Upper lobe of right lung (tissue), 1 donor: ENCODE measurements at regions not wholly inside any gene's neighbourhood (a gene's known extent, or its start where the extent isn't known, plus 50 kb on each side); places are given as distances from the start of the nearest gene placed in this dataset.

Source experiments
- ATAC-seq: fragments of 200-7000 bp; cut with Tn5 transposase; one replicate; pipeline ENCODE4 v1.9.1; 2020; ENCODE audit warnings: mild to moderate bottlenecking, moderate library complexity
- DNase-seq: peaks from one replicate; pipeline ENCODE4 v3.0.0-alpha.2; 2020
- H3K27ac ChIP-seq: fragments of 200-600 bp; one replicate; pipeline ENCODE4 v1.8.0; 2022
- H3K27me3 ChIP-seq: fragments of 200-600 bp; one replicate; pipeline ENCODE4 v1.8.0; 2022; ENCODE audit warnings: mild to moderate bottlenecking
- H3K36me3 ChIP-seq: fragments of 200-600 bp; one replicate; pipeline ENCODE4 v1.8.0; 2022
- H3K4me1 ChIP-seq: fragments of 200-600 bp; one replicate; pipeline ENCODE4 v1.8.0; 2022
- H3K4me3 ChIP-seq: fragments of 200-600 bp; one replicate; pipeline ENCODE4 v1.8.0; 2022; ENCODE audit warnings: mild to moderate bottlenecking
- H3K9me3 ChIP-seq: fragments of 200-600 bp; one replicate; pipeline ENCODE4 v1.8.0; 2022
- intact Hi-C: fragments of 100-400 bp; cut with DNase I; formaldehyde crosslinking; loops from one replicate; pipeline ENCODE4 v1.11.0; 2022
- TF ChIP-seq, protein P1 (sequence below): fragments of 200-600 bp; IDR thresholded peaks from one replicate; pipeline ENCODE4 v1.8.0; 2022; ENCODE audit warnings: antibody characterized with exemption
- donor health status: DM: no; HTN: yes; CAD: no; lungs with severe emphysema.

DNA sequence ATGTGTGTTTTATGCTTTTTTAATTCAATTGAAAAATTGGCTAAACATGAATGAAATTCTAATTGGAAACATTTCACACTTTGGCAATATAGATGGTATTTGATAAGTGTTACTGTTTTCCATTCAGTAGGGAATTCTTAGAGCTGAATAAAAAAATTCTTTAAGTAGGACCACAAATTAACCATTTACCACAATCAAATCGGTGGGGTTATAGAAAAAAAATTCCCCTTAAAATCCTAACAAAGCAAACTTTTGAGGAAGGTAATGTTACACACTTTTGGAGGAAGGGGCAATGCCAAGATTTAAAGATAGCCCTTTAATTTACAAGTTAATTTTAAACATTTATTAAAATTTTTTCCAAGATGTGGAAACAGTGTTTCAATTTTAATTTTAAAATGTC lies 279.0 kb upstream of the FIGN start:
- Histone ChIP-seq H3K9me3 (no peaks in the 10 kb centered on the region), H3K27me3 (no peaks in the 10 kb centered on the region), H3K27ac (no peak overlapping the region), H3K4me3 (no peak overlapping the region), H3K4me1 (no peaks in the 10 kb centered on the region), H3K36me3 (no peaks in the 10 kb centered on the region)
- ATAC-seq (no peak), DNase-seq (no peak)
- TF ChIP-seq, protein P1, sequence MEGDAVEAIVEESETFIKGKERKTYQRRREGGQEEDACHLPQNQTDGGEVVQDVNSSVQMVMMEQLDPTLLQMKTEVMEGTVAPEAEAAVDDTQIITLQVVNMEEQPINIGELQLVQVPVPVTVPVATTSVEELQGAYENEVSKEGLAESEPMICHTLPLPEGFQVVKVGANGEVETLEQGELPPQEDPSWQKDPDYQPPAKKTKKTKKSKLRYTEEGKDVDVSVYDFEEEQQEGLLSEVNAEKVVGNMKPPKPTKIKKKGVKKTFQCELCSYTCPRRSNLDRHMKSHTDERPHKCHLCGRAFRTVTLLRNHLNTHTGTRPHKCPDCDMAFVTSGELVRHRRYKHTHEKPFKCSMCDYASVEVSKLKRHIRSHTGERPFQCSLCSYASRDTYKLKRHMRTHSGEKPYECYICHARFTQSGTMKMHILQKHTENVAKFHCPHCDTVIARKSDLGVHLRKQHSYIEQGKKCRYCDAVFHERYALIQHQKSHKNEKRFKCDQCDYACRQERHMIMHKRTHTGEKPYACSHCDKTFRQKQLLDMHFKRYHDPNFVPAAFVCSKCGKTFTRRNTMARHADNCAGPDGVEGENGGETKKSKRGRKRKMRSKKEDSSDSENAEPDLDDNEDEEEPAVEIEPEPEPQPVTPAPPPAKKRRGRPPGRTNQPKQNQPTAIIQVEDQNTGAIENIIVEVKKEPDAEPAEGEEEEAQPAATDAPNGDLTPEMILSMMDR = no peak
- intact Hi-C loops = no loop called here

DNA sequence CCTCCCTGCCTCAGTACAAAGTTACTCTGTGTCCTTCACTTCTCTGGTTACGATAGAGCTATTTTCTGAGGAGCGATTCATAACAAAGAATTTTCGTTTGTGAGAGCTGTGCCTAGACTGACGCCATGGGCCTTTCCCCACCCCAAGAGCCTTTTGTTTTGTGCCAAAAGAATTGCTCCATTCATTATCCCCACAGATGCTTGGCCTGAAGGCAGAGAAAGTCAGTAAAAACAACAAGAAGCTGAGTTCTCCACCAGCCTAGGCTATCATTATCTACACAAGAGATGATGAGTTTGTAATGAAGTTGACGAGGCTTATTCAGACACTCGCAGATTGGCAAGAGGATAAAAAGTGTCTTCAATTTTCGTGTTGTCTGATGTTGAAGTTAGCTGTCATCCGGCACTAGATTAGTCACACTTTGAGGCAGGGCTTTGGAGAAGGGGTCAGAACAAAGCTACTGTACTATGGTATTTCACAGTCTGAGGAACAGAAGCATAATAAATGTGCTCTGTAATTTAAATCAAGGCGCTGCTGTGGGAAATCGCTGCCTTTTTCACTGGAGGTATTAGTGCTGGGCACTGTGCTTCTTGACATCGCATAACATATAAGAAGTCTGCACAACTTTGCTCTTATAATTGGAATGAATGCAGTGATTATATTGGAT lies 278.4 kb upstream of the FIGN start:
- Histone ChIP-seq H3K4me3 (no peak overlapping the region), H3K27me3 (no peaks in the 10 kb centered on the region), H3K9me3 (no peaks in the 10 kb centered on the region), H3K27ac (no peak overlapping the region), H3K4me1 (no peaks in the 10 kb centered on the region), H3K36me3 (no peaks in the 10 kb centered on the region)
- TF ChIP-seq, protein P1 = no peak
- DNase-seq (no peak), ATAC-seq (no peak)
- intact Hi-C loops = no loop called here

DNA sequence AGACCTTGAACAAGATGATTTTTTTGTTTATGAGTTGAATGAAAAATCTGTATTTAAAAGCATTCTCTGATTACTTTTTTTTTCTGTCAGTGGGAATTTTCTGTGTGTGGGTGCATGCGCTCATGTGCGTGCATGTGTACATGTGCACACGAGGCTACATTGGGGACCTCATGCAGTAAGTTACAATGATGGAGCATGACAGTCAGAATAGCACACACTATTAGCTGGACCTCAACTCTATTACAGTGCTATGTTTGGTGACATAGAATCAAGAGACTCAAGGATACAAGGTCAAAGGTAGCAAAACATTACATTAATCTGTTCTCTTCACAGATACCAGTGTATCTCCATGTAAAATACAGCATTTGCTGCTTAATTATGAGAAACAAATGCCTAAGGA lies 276.8 kb upstream of the FIGN start:
- H3K9me3 ChIP-seq = no peaks in the 10 kb centered on the region
- H3K27me3 ChIP-seq = no peaks in the 10 kb centered on the region
- DNase-seq (no peak), ATAC-seq (no peak)
- no peak overlapping the region for H3K27ac ChIP-seq
- TF ChIP-seq, protein P1 = no peak
- H3K4me1 ChIP-seq = no peaks in the 10 kb centered on the region
- no peaks in the 10 kb centered on the region for H3K36me3 ChIP-seq
- no peak overlapping the region for H3K4me3 ChIP-seq
- intact Hi-C loops = no loop called here

DNA sequence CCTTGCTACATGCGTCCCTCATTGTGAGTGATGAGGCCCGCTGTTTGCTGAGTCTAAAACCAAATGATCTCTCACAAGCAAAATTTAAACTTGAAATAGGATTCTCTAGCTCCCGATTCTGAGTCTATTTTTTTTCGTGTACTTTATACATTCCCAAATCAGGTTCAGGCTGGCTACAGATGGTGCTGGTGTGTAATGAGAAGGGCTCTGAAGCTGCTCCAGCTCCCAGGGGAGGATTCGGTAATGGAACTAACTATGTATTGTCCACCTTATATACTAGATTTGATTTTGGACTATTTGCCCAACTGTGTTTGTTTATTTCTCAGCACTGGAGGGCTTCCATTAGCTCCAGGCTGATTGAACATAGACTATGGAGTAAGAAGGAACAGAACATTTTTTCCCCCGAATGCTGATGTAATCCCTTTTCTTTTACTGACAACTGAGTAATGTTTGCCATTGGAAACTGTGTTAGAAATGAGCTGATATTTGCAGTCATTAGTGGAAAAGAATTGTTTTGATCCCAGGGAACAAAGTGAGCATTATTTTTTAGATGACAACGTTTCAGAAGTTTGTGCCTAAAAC lies 274.0 kb upstream of the FIGN start:
- no peak overlapping the region for H3K27ac ChIP-seq
- H3K9me3 ChIP-seq = no peaks in the 10 kb centered on the region
- TF ChIP-seq, protein P1 = no peak
- H3K4me1 ChIP-seq = no peaks in the 10 kb centered on the region
- no peak overlapping the region for H3K4me3 ChIP-seq
- intact Hi-C loops = no loop called here
- no peaks in the 10 kb centered on the region for H3K36me3 ChIP-seq
- no peaks in the 10 kb centered on the region for H3K27me3 ChIP-seq
- ATAC-seq = no peak
- no peak for DNase-seq

DNA sequence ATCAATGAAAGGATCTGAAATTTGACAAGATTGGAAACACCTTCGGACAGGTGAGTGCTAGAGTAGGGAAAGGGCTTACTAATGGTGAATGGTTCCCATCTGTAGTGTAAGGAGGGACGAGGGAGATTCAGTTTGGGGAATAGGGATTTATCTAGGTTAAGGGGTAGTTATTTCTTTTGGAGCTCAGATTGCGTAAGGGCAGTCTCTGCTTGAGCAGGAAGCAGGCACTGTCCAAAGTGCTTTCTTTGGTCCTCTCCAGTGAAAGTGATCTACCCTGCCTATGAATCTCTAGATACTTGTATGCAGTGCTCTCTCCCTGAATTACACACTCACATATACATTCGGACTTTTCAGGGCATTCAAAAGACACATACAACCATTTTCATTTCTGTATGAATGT lies 272.9 kb upstream of the FIGN start:
- Histone ChIP-seq H3K4me1 (no peaks in the 10 kb centered on the region), H3K27ac (no peak overlapping the region), H3K36me3 (no peaks in the 10 kb centered on the region), H3K9me3 (no peaks in the 10 kb centered on the region), H3K27me3 (no peaks in the 10 kb centered on the region), H3K4me3 (no peak overlapping the region)
- no peak for ATAC-seq
- TF ChIP-seq, protein P1 = no peak
- intact Hi-C loops = no loop called here
- no peak for DNase-seq

DNA sequence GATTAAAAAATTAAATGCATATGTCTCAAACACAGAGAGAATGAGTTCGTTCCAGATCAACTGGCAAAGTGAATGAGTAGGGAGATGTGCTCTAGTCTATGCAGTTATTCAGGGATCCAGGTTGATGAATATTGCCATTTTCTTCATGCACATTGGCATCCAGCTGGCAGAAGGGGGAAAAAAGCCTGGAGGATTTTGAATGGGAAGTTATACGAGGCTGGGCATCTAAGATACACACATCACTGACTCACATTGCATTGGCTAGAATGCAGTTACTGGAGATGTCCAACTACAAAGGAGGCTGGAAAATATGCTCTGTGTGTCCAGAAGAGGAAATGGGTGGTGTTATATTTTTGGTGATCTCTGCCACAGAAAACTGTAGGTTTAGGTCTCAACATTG lies 270.9 kb upstream of the FIGN start:
- TF ChIP-seq, protein P1 = no peak
- ATAC-seq (no peak), DNase-seq (no peak)
- Histone ChIP-seq H3K9me3 (no peaks in the 10 kb centered on the region), H3K36me3 (no peaks in the 10 kb centered on the region), H3K4me1 (no peaks in the 10 kb centered on the region), H3K27ac (no peak overlapping the region), H3K27me3 (no peaks in the 10 kb centered on the region), H3K4me3 (no peak overlapping the region)
- intact Hi-C loops = no loop called here
